NCI-H446 treated with DMSO at 0.1 percent for 48 hours (cell line): ENCODE measurements at regions not wholly inside any gene's neighbourhood (a gene's known extent, or its start where the extent isn't known, plus 50 kb on each side); places are given as distances from the start of the nearest gene placed in this dataset.
"Not testable (repeated sequence)": the region's sequence is repeated elsewhere in the genome, so short reads cannot be mapped to it uniquely, and the experiment has no call there.

Experiments used
- DNase-seq: peaks from one replicate; lab custom pipeline; 2025; lab: John Stamatoyannopoulos, UW

DNA sequence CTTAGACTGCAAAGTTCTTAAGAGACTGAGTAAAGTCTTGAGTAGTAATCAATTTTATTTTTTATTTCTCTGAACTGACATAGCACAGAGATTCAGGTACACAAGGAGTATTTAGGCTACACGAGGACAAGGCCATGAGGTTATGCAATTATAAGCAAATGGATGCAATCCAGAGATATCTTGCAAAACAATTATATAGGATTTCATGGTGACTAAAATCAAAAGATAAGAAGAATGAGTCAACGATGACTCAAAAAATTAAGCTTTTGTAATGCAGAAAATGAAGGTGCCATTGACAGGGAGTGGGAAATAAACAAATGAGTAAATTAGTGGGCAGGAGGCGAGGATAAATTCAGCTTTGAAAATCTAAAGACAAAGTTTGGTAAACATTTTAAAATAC, 66.7 kb upstream of the MYO3A start:
- no peak for DNase-seq

DNA sequence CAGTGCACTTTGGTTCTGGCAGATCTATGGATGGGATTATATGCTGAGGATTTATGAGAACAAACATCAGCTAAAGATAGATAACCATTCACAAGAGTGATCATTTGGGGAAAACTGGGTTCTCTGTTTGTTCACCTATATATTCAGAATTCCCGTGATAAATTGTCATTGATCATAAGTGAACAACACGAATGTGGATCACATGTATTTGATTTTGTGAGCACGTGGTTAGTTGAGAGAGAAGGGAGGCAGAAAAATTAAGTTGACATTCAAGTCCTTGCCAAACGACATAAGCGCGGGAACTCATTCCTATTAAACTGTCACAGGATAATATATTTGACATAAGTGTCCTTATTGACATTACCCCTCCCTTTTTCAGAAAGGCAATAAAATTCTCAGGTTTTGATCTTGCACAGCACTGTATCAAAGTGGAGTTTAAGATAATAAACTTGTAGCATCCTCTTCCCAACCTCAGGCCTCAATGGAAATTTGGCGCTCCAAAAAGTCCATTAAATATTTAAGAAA, 64.9 kb upstream of the MYO3A start:
- DNase-seq = no peak

DNA sequence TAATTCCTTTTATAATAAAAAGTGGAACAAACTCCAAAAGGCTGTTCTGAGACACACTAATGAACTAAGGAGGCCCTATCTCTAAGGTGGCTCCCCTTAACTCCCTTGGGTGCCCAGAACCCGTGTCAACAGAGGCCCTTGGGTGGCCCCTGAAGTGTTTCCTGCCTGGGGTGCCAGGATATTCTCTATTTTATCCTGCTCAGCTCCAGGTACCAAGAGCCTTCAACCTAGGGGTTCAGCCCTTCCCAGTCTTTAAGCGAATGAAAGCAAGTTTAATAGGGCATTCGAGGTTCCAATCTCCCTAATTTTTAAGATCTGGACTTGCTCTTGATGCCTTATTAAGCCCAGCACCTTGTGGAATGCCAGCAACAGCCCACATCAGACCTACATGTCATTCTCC, 64.4 kb upstream of the MYO3A start:
- DNase-seq = no peak

DNA sequence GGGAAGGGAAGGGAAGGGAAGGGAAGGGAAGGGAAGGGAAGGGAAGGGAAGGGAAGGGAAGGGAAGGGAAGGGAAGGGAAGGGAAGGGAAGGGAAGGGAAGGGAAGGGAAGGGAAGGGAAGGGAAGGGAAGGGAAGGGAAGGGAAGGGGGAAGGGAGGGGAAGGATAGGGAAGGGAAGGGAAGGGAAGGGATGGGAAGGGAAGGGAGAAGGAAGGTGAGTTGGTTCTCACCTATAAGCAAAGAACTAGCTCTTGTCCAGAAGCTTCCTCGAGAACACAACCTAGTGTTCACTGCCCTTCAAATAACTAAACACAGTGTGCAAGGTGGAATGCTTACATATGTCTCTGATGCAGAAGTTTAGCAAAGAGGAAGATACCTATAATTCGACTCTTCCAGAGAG, 59.6 kb upstream of the MYO3A start:
- DNase-seq = not testable (repeated sequence)

DNA sequence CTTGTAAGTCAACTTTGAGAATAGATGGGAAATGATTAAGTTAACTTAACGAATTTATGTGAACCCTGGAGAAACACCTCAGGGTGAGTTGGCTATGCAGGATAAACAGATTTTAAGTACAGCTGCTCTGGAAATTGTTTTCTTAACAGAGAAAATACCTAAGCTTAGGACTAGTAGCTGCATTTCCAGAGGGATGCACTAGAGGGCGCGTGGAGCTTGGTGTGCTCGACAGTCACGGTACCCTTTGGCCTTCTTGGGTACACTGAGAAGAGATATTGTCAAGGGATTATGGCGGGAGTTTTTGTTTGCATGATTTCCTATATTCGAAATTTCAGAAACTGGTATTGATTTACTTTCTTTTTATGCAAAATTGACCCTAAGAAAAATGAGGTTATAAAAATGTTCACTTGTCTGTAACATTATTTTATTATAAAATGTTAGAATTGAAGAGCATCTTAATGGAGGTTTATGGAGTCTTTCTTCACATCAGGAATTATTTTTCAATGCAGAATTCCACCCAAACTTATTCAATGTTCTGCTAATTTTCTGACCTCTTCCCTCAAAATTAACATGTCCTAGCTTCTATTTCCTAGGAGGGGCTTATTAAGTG, 58.4 kb upstream of the MYO3A start:
- peak; percentile 49 for DNase-seq

DNA sequence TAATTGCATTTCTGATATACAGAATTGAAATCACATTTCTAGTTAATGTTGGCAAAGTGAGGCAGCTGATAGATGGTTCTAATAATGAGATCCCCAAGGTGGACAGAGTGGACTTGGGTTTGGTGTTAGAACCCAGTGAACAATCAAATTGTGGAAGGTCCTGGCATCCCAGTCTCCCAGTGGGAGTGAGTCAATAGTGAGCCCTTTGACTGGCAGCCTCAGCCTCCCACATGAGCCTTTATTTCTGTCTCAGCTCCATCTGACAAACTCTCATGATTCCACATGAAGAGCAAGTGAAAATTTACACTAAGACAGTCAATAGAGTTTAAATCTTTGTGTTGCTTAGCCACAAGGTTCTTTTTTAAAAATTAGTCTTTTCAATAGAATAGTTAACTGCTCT, 56.7 kb upstream of the MYO3A start:
- no peak for DNase-seq
